HG03064 (cell line): ENCODE measurements at regions not wholly inside any gene's neighbourhood (a gene's known extent, or its start where the extent isn't known, plus 50 kb on each side); places are given as distances from the start of the nearest gene placed in this dataset.

ENCODE experiments used
- ATAC-seq: cut with Tn5 transposase; IDR thresholded peaks from one replicate; pipeline ENCODE4 v1.9.1; 2021; ENCODE audit warnings: low read depth; ENCODE audit not compliant: unreplicated experiment

DNA sequence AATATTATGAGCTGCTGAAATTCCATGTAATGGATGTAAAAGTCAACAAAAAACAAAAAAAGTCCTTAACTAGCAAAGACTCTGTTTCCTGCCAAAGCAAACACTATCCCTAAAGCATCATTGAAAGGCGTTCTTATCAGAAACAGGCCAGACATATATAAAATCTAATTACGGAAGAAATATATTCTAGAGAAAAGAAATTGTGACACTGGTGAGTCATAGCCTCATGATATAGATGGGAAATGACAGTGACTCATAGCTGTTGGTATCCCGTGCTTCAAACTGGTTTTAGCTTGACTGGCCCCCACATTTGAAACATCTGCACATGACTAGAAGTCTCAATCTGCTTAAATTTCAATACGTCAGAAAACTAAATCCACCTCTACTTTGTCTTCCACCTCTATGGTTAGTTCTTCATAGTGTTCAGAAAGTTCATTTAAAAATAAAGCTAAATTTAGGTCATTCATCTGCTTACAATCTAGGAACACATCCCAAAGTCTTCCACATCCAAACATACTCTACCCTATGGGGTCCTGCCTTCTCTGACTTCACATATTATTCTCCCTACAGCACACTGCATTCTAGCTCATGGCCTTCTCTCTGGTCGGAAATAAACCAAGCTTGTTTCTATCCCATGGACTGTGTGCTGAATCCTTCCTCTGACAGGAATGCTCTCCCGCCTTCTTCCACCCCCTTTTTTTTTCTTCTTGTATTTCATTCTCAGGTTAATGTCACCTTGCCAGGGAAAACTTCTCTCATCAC lies 456.3 kb upstream of the ARRDC4 start:
- ATAC-seq: no peak

DNA sequence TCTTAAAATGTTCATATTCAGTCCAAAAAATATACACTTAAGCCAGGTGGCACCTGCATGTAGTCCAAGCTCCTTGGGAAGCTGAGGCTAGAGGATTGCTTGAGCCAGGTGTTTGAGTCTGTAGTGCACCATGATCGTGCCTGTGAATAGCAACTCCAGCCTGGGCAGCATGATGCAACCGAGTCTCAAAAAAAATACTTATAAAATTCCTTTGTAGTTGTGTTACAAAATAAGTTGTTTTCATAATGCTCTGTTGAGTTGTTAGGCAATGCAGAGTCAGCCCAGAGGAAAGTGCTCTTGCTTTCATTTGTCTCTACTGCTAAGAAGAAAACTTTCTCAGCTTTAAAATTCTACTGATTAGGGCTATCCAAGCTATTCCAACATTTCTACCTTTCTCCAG lies 442.8 kb upstream of the ARRDC4 start:
- ATAC-seq: no peak

DNA sequence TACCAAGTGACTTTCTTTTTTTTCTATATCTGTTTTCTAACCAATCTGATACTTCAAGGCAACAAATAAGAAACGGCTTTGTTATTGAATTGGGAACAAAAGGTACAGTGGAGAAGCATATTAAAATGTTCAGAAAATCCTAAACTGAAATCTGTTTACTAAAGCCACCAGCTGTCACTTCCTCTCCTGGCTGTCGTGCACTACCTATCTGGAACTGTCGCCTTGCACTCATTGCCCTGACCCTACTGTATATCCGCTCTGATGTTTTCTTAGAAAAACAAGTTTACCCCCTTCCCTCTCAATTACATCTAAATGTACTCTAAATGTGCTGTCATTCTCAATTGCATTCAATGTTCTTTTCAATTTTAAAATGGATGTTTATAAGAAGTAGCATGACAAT lies 439.8 kb upstream of the ARRDC4 start:
- no peak for ATAC-seq

DNA sequence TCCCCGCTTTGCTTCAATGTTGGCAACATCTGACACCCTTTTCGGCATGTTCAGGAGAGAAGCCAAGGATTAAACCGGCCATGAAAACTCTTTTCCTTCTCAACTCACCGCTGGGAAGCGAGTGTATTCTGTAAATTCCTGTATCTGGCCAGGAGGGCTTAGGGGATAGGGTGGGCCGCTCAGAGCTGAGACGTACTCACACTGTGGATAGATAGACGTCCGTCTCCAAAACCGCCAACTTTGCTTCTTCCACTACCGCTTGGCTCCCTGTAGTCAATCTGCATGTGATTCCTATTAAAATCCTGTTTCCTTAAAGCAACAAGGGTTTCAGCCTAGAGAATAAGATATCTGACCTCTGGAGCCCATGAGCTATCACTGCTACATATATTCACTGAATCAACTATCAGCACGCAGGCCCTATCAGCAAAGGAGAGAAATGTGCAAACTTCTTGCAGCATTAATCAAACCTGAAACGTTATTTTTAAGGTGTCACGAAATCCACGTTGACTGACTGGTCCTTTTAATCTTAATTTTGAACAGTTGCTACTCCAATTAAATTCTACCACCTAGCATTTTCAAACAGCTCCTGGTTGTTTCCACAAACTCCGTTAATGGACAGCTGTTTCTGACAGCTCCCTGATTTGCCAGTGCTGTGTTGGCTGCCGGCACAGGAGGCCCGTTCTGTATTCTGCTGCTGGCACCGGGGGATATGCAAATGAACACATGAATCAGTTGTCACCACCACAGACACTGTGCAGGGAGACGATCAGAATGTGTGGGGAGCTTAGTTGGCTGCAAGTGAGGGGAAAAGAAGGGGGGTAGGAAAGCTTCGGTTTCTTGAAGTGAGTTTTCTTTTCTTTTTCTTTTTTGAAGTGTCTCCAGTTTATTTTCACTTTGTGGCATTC lies 438.9 kb upstream of the ARRDC4 start:
- no peak for ATAC-seq

DNA sequence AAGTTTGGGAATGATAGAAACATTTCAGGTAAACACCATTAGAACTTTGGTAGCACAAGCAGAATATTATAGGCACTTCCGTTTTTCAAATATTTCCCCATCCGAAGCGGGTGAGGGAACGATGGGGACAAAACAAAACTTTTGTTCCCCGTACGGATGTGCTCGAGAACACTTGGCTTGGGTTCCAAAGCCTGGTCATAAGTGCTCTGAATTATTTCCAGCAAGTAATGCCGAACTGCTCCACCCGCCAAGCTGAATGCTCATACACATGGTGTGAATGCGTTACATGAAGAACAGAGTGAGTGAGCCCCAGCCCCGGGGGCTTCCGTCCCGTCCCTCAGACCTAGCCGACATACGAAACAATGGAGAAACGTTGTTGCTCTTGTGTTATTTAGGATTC lies 438.2 kb upstream of the ARRDC4 start:
- no peak for ATAC-seq

DNA sequence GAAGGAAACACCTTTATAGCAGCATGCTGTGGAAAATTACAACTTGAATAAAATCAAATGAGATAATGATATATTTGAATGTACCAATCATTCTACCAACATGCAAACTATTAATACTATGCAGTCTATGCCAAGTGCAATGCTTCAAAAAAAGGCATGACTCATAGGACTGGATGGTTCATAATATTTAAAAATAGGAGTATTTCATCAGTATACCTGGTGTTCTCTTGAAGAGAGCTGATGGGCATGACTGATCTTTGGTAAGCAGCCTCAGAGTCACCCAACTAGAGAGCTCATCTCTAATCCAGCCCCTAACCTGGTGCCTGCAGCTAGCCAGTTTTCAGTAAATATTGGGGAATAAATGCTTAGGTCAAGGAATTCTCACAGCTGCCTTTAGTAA lies 434.7 kb upstream of the ARRDC4 start:
- no peak for ATAC-seq

DNA sequence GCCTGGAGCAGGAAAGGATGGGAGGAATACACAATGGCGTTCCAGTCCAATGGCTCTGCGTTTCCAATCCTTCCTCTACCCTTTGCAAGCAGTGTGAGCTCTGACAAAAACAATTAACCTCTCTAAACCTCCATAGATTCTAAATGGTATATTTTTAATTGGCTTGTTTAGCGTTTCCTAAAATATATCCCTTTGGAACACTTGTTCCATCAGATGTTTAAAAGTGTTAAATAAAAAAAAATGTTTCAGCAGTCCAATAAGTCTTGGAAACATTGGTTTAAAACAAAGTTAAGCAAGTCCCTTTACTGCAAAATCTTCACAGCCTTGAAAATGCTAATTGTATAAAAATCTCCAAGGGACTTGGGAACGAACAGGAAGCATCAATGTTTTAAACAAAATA lies 432.3 kb upstream of the ARRDC4 start:
- no peak for ATAC-seq

DNA sequence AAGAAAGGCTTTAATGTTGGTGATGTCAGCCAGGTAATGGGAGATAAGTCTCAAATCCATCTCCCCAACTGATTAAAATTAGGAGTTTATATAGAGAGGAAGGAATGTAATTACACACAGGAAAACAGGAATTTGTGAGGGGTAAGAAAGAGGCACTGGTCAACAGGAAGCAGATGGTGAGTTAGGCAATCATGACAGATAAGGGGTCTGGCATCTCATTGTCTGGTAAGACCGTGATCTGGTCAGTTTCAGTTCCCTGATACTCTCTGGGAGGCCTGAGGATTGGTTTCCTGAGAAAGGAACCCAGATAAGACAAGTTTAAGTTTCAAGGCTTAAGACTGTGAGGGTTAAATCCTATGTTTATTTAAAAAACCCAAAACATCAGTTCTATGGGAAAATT lies 414.7 kb upstream of the ARRDC4 start:
- no peak for ATAC-seq

DNA sequence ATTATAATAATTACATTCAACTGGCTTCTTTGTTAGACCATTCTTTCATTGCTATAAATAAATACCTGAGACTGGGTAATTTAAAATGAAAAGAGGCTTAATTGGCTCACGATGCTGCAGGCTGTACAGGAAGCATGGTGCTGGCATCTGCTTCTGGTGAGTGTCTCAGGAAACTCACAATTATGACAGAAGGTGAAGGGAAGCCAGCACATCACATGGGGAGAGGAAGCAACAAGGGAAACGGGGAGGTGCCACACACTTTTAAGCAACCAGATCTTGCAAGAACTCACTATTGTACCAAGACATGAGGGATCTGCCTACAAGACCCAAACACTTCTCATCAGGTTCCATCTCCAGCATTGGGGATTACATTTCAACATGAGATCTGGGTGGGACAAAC lies 413.1 kb upstream of the ARRDC4 start:
- ATAC-seq: no peak

DNA sequence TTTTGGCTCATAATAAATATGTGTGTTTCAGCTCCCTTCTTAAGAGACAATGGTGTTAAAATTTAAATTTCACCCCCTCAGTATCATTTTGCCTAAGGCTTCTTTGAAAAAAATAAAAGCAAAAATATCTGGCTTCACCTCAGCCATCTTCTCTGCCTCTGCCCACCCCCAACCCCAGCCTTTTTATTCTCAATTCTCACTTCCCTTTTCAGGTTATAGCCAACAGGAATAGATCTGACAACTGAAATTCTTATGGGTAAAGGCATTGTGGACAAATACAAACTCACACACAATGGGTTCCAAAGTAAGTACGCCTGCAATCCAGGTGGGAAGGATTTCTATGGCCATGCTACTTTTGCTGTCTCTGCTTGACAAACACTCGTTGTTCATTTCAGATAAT lies 399.0 kb upstream of the ARRDC4 start:
- ATAC-seq: no peak

DNA sequence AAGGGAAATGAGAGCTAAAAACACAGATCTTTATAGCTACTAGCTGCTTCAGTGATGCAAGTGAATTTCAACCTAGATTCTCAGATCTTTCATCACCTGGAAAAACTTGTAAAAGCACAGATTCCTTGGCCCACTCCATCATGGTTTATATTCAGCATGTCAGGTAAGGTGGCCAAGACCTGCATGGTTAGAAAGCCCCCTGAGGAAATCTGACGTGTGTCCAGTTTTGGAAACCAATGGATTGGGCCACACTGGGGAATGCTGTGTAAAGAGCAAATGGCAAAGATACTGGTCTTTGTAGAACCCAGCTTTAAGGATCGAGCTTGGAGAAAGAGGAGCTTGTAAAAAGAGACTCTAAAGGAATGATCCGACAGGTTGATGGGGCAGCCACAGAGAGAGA lies 397.0 kb upstream of the ARRDC4 start:
- ATAC-seq: no peak

DNA sequence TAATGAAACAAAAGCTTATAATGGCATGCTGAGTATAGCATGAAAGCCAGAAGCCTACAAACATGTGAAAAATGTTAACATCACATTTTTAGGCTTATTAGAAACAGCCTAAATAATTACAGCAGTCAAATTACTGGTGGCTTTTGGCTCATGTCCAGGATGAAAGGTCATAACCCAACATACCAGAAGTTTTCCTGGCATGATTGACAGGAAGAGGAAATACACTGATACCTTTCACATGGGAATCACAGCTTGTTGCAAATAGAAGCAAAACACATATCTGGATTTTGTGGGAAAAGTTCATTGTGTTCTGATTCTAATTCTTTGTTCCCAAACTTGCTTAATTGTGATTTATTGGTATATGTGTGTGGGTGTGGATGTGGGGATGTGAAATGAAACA lies 393.5 kb upstream of the ARRDC4 start:
- ATAC-seq: no peak

DNA sequence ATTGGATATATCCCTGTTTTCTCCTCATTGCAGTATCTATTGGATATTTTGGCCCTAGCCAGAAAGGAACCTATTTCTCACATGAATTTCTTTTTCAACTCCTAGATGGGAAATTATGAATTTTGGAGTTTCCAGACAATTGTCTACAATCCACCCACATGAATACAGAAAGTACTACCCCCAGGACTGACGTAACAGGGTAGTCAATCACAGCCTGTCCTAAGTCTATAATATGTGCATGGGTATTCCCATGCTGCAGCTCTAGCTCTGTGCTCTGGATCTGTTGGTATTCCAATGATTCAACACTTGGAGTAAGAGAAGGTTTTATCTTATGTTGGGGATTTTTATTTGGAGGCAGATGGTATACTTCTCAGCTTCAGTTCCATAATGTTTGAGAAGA lies 393.1 kb upstream of the ARRDC4 start:
- no peak for ATAC-seq

DNA sequence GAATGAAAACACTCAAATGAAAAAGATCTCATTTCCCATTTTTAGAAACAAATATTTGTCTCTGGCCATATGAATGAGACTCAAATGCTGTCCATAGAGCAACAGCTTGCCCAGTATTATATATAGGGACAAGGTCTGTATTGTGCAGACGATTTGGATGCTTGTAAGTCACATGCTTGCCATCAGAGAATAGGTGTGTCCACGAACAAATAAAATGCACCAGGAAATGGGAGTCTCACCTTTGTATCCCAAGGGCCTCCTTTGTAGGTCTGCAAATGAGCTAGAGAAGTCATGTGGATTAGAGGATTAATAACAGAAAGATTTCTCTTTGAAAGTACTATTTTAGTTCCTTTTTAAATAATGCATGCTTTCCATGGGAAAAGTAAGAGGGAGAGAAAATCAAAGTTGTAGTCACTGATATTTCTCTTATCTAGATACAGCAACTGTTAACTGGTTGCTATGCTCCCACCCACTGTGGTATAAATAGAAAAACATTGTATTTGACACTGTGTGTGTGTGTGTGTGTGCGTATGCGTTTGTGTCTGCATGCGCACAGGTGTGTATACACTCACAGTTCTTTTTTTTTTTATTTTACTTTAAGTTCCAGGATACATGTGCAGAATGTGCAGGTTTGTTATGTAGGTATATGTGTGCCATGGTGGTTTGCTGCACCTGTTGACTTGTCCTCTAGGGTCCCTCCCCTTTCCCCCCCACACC lies 383.4 kb upstream of the ARRDC4 start:
- no peak for ATAC-seq

DNA sequence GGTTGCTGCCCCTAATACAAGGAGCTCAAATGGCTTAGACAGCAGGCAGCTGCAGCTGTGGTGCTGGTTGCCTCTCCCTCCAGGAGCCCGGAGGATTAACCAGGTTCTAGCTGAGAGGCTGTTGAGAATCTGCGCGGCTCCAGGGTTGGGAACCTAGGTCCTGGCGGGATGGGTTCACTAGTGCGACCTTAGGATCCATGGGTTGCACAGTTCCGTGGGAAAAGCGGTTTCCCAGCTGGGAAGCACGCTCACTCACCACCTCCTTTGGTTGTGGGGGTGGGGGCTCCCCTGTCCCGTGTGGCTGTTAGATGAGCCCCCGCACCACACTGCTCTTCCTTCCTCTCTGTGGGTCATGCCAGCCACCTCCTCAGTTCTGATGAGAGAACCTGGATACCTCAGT lies 375.1 kb upstream of the ARRDC4 start:
- ATAC-seq: no peak

DNA sequence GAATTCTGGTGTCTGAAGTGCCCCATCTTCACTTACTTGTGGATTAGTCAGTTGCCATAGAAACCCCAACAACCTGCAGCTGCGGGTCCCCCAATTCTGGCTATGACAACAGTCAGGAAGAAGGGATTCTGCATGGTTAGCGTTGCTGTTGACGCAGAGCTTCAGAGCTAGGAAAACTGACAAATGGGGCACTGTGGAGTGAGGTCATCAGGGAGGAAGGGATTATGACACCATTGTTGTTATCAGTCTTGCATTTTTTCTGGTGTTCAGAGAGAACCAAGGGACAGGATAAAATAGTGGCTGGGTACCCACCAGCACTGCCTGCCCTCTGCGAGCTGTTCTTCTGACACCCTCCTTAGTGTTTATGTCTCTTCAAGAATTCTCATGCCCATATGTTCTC lies 367.7 kb upstream of the ARRDC4 start:
- no peak for ATAC-seq

DNA sequence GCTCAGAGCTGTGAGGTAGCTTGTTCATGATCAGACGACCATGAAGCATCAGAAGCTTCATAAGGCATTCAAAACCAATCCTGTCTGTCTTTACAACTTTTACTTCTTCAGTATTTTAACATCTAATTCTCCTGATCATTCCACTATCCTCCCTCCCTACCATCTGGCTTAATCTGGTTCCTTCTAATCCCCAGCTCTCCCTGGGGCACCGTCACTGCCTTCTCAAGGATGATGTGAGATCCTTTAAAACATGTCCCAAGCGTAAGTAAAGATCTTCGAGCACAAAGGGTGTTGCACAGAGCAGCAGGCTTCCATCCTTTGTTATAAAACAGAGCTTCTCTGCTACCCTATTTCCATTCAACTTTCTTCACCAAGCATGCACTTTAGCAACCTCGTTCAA lies 362.7 kb upstream of the ARRDC4 start:
- no peak for ATAC-seq

DNA sequence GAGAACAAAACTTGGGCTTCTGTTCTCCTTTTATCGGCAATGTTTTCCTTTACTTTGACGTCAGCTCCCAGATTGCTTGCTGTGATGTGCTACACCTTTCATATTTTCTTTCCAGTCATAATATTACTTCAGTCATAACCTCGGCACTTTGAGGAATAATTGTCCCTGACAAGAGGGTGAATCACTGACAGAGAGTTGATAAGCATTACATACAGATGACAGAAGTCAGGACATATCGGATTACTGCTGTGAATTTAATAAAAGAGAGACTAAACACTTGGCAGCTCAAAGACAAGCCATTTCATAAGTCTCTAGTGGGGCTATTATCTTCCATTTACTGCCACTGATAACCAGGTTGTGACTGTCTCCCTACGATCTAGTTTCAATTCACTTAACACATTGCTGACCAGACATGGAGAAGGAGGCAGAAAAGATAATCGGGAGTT lies 362.1 kb upstream of the ARRDC4 start:
- no peak for ATAC-seq

DNA sequence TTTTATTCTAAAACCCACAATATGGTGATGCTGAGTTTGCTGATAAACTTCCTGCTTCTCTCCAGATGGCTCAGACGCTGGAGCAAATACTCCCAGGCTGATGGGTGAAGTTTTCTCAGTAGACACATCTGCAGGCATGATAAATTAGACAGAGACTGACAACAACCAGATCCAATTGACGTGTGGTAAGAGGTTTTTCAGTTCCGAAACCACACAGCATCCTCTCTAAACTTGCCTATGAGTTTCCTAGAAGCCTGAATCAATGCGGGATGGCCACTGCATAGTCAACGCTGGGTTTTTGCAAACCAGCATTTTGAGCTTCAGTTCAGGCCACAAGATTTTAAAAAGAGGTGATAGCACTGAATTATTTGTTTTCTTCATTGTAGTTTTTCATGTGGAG lies 360.3 kb upstream of the ARRDC4 start:
- ATAC-seq: no peak

DNA sequence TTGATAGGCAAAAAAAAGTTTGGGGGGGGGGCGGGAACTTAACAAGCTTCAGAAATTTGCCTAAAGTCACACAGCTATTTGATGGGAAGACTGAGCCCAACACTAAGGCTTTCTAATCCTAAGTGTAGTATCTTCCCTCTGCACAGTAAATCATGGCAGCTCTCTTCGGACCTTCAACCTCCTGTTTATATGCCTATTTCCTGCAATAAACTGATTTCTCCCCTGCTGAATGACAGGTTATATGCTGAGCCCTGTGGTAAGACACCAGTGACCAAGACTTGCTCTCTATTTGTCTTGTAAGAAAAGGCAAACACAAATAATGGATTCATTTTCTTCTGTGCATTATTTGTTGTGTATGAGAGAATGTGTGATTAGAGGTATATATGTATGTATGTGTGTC lies 355.8 kb upstream of the ARRDC4 start:
- no peak for ATAC-seq

DNA sequence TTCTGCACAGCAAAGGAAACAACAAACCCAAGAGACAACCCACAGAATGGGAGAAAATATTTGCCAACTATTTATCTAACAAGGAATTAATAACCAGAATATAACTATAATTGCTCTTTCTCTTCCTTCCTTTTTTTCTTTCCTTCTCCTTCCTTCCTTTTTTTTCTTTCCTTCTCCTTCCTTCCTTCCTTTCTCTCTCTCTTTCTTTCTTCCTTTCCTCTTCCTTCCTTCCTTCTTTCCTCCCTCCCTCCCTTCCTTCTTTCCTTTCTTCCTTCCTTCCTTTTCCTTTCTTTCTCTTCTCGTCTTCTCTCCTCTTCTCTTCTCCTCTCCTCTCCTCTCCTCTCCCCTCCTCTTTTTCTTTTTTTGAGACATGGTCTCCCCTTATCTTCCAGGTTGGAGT lies 345.4 kb upstream of the ARRDC4 start:
- ATAC-seq: no peak
